Ishikawa (cell line): ENCODE measurements at regions not wholly inside any gene's neighbourhood (a gene's known extent, or its start where the extent isn't known, plus 50 kb on each side); places are given as distances from the start of the nearest gene placed in this dataset.

ENCODE experiments used
- CEBPB ChIP-seq: IDR thresholded peaks from 2 replicates; pipeline ENCODE4 v1.6.1; 2012
- CREB1 ChIP-seq: IDR thresholded peaks from 2 replicates; pipeline ENCODE4 v1.6.1; 2012; ENCODE audit warnings: low read depth
- EGR1 ChIP-seq: IDR thresholded peaks from 2 replicates; pipeline ENCODE4 v1.6.1; 2012
- EP300 ChIP-seq: IDR thresholded peaks from 2 replicates; pipeline ENCODE4 v1.6.1; 2012; ENCODE audit warnings: borderline replicate concordance
- FOXM1 ChIP-seq: IDR thresholded peaks from 2 replicates; pipeline ENCODE4 v1.6.1; 2012; ENCODE audit warnings: low read depth, borderline replicate concordance
- MAX ChIP-seq: IDR thresholded peaks from 2 replicates; pipeline ENCODE4 v1.6.1; 2012
- NFIC ChIP-seq: IDR thresholded peaks from 2 replicates; pipeline ENCODE4 v1.6.1; 2012
- RAD21 ChIP-seq: IDR thresholded peaks from 2 replicates; pipeline ENCODE4 v1.6.1; 2012; ENCODE audit warnings: low read depth
- TAF1 ChIP-seq: IDR thresholded peaks from 2 replicates; pipeline ENCODE4 v1.6.1; 2012; ENCODE audit warnings: low read depth, mild to moderate bottlenecking
- TCF12 ChIP-seq: IDR thresholded peaks from 2 replicates; pipeline ENCODE4 v1.6.1; 2012; ENCODE audit warnings: low read depth
- TEAD4 ChIP-seq: IDR thresholded peaks from 2 replicates; pipeline ENCODE4 v1.6.1; 2012
- USF1 ChIP-seq: IDR thresholded peaks from 2 replicates; pipeline ENCODE4 v1.6.1; 2012
- YY1 ChIP-seq: IDR thresholded peaks from 2 replicates; pipeline ENCODE4 v1.6.1; 2012; ENCODE audit warnings: low read depth
- ZBTB7A ChIP-seq: IDR thresholded peaks from 2 replicates; pipeline ENCODE4 v1.6.1; 2012; ENCODE audit warnings: low read depth
- TF ChIP-seq, protein P1 (sequence below): IDR thresholded peaks from 2 replicates; pipeline ENCODE4 v1.6.1; 2012; ENCODE audit warnings: low read depth, mild to moderate bottlenecking

- TF ChIP-seq YY1, result no peak
- no peak for TF ChIP-seq TCF12
- TF ChIP-seq RAD21, result peak; percentile 70
- peak; percentile 44; the same call in 1 of the 2 replicates for TF ChIP-seq TEAD4
Observed at GRCh38 chr11:37946155-37946766, 1348.2 kb upstream of the RAG2 start.

GRCh38 chr11:37942081-37942480 is 1344.0 kb upstream of the RAG2 start:
- TF ChIP-seq USF1, result no peak
- no peak for TF ChIP-seq EGR1
- no peak for TF ChIP-seq YY1
- TF ChIP-seq RAD21, result no peak
- no peak for TF ChIP-seq CREB1
- TF ChIP-seq, protein P1, sequence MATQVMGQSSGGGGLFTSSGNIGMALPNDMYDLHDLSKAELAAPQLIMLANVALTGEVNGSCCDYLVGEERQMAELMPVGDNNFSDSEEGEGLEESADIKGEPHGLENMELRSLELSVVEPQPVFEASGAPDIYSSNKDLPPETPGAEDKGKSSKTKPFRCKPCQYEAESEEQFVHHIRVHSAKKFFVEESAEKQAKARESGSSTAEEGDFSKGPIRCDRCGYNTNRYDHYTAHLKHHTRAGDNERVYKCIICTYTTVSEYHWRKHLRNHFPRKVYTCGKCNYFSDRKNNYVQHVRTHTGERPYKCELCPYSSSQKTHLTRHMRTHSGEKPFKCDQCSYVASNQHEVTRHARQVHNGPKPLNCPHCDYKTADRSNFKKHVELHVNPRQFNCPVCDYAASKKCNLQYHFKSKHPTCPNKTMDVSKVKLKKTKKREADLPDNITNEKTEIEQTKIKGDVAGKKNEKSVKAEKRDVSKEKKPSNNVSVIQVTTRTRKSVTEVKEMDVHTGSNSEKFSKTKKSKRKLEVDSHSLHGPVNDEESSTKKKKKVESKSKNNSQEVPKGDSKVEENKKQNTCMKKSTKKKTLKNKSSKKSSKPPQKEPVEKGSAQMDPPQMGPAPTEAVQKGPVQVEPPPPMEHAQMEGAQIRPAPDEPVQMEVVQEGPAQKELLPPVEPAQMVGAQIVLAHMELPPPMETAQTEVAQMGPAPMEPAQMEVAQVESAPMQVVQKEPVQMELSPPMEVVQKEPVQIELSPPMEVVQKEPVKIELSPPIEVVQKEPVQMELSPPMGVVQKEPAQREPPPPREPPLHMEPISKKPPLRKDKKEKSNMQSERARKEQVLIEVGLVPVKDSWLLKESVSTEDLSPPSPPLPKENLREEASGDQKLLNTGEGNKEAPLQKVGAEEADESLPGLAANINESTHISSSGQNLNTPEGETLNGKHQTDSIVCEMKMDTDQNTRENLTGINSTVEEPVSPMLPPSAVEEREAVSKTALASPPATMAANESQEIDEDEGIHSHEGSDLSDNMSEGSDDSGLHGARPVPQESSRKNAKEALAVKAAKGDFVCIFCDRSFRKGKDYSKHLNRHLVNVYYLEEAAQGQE, result no peak
- no peak for TF ChIP-seq CEBPB
- TF ChIP-seq EP300, result no peak
- no peak for TF ChIP-seq FOXM1
- TF ChIP-seq TEAD4, result no peak

DNA sequence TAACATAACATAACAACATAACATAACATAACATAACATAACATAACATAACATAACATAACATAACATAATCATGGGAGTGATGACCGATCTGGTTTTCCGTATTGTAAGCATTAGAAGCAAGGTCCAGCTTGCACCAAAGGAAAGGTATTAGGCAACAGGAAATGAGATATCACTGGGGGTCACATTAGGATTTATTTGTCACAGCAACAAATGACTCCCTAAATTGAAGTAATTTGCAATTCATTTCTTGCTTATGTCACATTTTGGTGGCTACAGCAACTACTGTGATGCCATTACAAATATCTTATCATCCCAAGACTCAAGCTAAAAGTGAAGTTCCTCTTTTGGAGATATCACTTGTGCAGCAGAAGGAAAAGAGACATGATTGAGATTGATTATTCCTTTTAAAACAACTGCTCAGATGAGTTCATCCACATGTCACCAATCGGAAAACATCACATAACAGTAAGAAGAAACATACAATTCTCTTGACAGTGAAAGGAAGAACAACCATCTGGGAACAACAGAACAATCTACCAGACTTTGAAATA is 1331.1 kb upstream of the RAG2 start:
- TF ChIP-seq TAF1 (no peak), TCF12 (no peak), FOXM1 (no peak), CREB1 (no peak), RAD21 (no peak), YY1 (no peak), USF1 (no peak)

DNA sequence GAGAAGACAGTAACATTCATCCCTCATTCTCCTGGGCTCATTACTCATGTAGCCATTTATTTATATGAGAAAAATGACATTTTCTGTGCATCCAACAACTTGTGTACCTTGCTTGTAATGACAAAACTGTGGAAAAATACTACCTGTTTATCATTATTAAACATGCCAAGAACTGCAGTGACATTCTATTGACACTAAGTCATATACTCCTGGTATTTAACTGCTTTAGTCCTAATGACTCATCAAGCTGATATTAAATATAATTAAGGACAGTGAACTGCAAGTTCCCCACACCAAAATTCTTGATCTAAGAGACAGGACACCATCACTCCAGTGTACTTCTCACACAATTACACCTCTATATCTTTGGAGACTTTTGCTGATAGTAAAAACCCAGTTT is 1328.7 kb upstream of the RAG2 start:
- TF ChIP-seq ZBTB7A, result no peak
- TF ChIP-seq CREB1, result no peak
- TF ChIP-seq EGR1, result no peak
- no peak for TF ChIP-seq FOXM1
- TF ChIP-seq EP300, result no peak
- no peak for TF ChIP-seq TAF1
- TF ChIP-seq USF1, result no peak
- TF ChIP-seq, protein P1, result no peak
- TF ChIP-seq TCF12, result no peak
- no peak for TF ChIP-seq YY1
- no peak for TF ChIP-seq TEAD4
- no peak for TF ChIP-seq RAD21
- TF ChIP-seq CEBPB, result no peak
- TF ChIP-seq NFIC, result no peak

DNA sequence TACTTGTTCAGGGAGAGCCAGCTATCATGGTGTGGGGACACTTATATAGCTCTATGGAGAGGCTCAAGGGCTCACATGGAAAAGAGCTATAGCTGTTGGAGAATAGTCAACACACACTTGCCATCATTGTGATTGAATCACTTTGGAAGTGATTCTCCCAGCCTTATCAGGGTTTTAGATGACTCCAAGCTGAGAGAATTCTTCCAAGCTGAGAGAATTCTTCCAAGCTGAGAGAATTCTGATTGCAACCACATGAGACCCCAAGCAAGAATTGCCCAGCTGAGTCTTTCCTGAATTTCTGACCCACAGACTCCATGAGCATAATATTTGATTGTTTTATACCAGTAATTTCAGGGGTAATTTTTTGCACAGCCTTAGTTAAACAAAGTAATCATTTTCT is 1318.3 kb upstream of the RAG2 start:
- TF ChIP-seq TCF12, result no peak
- no peak for TF ChIP-seq EGR1
- TF ChIP-seq YY1, result no peak
- no peak for TF ChIP-seq RAD21
- no peak for TF ChIP-seq CEBPB
- TF ChIP-seq EP300, result no peak
- TF ChIP-seq NFIC, result no peak
- TF ChIP-seq TEAD4, result no peak
- no peak for TF ChIP-seq ZBTB7A
- TF ChIP-seq, protein P1, result no peak
- TF ChIP-seq USF1, result no peak
- TF ChIP-seq FOXM1, result no peak
- no peak for TF ChIP-seq TAF1
- TF ChIP-seq CREB1, result no peak
- no peak for TF ChIP-seq MAX
